Activated CD4-positive, alpha-beta T cell treated with anti-CD3 and anti-CD28 coated beads for 36 hours (primary cell): ENCODE measurements at regions not wholly inside any gene's neighbourhood (a gene's known extent, or its start where the extent isn't known, plus 50 kb on each side); places are given as distances from the start of the nearest gene placed in this dataset.
"Not testable (repeated sequence)": the region's sequence is repeated elsewhere in the genome, so short reads cannot be mapped to it uniquely, and the experiment has no call there.

Source experiments
- ATAC-seq: fragments of 200-7000 bp; cut with Tn5 transposase; one replicate; pipeline ENCODE4 v1.10.0; 2021; ENCODE audit warnings: mild to moderate bottlenecking, moderate library complexity
- CTCF ChIA-PET: fragments of 350-600 bp; sonication (Branson Sonifier 250); formaldehyde crosslinking; loops from one replicate; lab custom pipeline; 2021; ENCODE audit warnings: antibody characterized with exemption; lab: Charles Lee
- POLR2A ChIA-PET: fragments of 350-600 bp; sonication (Branson Sonifier 250); formaldehyde crosslinking; loops from one replicate; lab custom pipeline; 2021; ENCODE audit warnings: antibody characterized with exemption, inconsistent platforms; lab: Charles Lee
- DNase-seq: peaks from one replicate; pipeline ENCODE4 v3.0.0-alpha.2; 2020
- H3K27ac Mint-ChIP-seq: one replicate; pipeline ENCODE4 v1.8.0; 2021; ENCODE audit warnings: mixed read lengths
- H3K27me3 Mint-ChIP-seq: one replicate; pipeline ENCODE4 v1.8.0; 2021; ENCODE audit warnings: mixed read lengths
- H3K36me3 Mint-ChIP-seq: one replicate; pipeline ENCODE4 v1.8.0; 2021; ENCODE audit warnings: low read depth, mixed read lengths
- H3K4me1 Mint-ChIP-seq: one replicate; pipeline ENCODE4 v1.8.0; 2021; ENCODE audit warnings: mixed read lengths
- H3K4me3 Mint-ChIP-seq: one replicate; pipeline ENCODE4 v1.8.0; 2021; ENCODE audit warnings: mild to moderate bottlenecking, moderate library complexity, mixed read lengths
- H3K9me3 Mint-ChIP-seq: one replicate; pipeline ENCODE4 v1.8.0; 2021; ENCODE audit warnings: low read depth, mixed read lengths
- intact Hi-C, 2 experiments: fragments of 100-400 bp; cut with DNase I in 1 of 2; cut with micrococcal nuclease in 1 of 2; formaldehyde crosslinking; loops; one replicate each; pipeline versions ENCODE4 v1.14.2 to v1.15.1; 2022 to 2024; cut with DNase I, micrococcal nuclease

DNA sequence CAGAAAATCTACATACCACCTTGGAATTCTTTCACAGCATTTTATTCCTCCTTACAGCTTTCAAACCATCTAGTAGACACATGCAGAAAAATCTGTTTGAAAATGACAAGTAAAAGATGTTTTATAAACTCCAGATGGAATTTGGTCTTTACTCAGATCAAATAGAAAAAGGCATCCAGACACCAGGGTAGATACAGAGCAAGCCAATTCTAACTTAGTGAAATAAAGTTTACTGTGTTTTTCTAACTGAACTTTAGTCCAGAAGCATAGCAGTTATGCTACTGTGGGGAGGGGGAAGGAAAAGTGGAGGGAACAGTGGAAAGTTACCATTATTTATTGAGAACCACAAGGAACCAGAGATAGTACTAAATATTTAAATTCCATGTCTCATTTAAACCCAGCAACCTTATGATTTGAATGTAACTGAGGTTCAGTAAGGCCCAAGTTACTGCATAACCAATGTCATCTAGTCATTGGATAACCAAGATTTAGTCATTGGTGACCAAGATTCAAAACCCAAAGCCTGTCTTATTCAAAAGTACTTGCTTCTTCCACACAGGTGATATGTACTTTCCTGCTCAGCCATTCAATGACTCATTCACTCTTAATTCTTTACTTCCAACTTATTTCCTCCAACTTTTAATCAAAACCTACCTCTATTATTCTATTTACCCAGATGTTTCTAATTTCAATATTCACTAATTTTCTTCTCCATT lies 57.7 kb downstream of the RAD51AP2 start:
- Mint-ChIP-seq H3K9me3 (peaks cover 8% of the 10 kb centered on the region), H3K27me3 (no peaks in the 10 kb centered on the region), H3K4me3 (no peak overlapping the region), H3K36me3 (no peaks in the 10 kb centered on the region), H3K27ac (no peak overlapping the region), H3K4me1 (no peaks in the 10 kb centered on the region)
- DNase-seq (no peak), ATAC-seq (no peak)
- intact Hi-C loops, result no loop called here
- CTCF ChIA-PET, result no interaction called here
- POLR2A ChIA-PET, result no interaction called here

- DNase-seq, result no peak
- Mint-ChIP-seq H3K27ac (no peak overlapping the region), H3K9me3 (peaks cover 8% of the 10 kb centered on the region), H3K4me1 (no peaks in the 10 kb centered on the region), H3K36me3 (no peaks in the 10 kb centered on the region), H3K4me3 (no peak overlapping the region), H3K27me3 (no peaks in the 10 kb centered on the region)
- POLR2A ChIA-PET, result no interaction called here
- ATAC-seq, result no peak
- intact Hi-C loops, result no loop called here
- CTCF ChIA-PET, result no interaction called here
Observed at GRCh38 chr2:17455343-17455742, 62.9 kb downstream of the RAD51AP2 start.

- H3K9me3 Mint-ChIP-seq, result peaks cover 22% of the 10 kb centered on the region
- H3K27ac Mint-ChIP-seq, intact Hi-C loops, POLR2A ChIA-PET, H3K27me3 Mint-ChIP-seq, H3K36me3 Mint-ChIP-seq, ATAC-seq, DNase-seq, H3K4me1 Mint-ChIP-seq, CTCF ChIA-PET, H3K4me3 Mint-ChIP-seq: not testable (repeated sequence)
Observed at GRCh38 chr2:17446191-17446590, 72.0 kb downstream of the RAD51AP2 start.

DNA sequence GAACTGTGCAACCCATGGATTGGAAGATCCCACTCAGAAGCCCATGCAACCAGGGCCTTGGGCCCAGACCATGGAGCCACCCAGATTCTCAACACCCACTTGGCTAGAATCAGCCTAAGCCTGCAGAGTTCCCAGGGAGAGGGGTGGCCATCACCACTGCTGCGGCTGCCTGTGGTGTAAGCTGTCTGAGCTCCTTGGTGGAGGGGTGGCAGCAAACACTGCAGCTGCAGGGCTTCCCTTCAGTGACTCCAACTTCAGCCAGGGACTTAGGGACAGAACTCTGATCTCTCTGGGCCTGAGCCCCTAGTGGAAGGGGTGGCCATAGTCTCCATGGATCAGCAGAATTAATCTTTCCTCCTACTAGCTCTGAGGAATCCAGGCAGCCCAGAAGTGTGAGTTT lies 72.5 kb downstream of the RAD51AP2 start:
- CTCF ChIA-PET, result no interaction called here
- Mint-ChIP-seq H3K27ac (no peak overlapping the region), H3K27me3 (no peaks in the 10 kb centered on the region), H3K4me3 (no peak overlapping the region), H3K36me3 (no peaks in the 10 kb centered on the region), H3K4me1 (no peaks in the 10 kb centered on the region), H3K9me3 (peaks cover 22% of the 10 kb centered on the region)
- intact Hi-C loops, result no loop called here
- POLR2A ChIA-PET, result no interaction called here
- ATAC-seq, result no peak
- DNase-seq, result no peak

DNA sequence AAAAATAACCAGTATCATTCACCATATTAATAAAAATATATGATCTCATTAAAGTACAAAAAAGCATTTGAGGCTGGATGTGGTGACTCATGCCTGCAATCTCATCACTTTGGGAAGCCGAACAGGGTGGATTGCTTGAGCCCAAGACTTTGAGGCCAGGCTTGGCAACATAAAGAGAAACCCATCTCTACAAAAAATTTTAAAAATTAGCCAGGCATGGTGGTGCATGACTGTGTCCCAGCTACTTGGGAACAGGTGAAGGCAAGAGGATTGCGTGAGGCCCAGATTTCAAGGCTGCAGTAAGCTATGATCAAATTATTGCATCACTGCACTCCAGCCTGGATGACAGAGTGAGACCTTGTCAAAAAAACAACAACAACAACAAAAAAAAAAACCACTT lies 75.9 kb downstream of the RAD51AP2 start:
- no peaks in the 10 kb centered on the region for H3K4me1 Mint-ChIP-seq
- peaks cover 12% of the 10 kb centered on the region for H3K9me3 Mint-ChIP-seq
- DNase-seq (no peak), ATAC-seq (no peak)
- H3K4me3 Mint-ChIP-seq, result no peak overlapping the region
- no peak overlapping the region for H3K27ac Mint-ChIP-seq
- intact Hi-C loops, result no loop called here
- H3K27me3 Mint-ChIP-seq, result no peaks in the 10 kb centered on the region
- no peaks in the 10 kb centered on the region for H3K36me3 Mint-ChIP-seq
- POLR2A ChIA-PET, result no interaction called here
- CTCF ChIA-PET, result no interaction called here

- Mint-ChIP-seq H3K36me3 (no peaks in the 10 kb centered on the region), H3K4me3 (no peak overlapping the region), H3K4me1 (no peaks in the 10 kb centered on the region), H3K9me3 (peaks cover 12% of the 10 kb centered on the region), H3K27ac (no peak overlapping the region), H3K27me3 (no peaks in the 10 kb centered on the region)
- no peak for ATAC-seq
- ChIA-PET CTCF (no interaction called here), POLR2A (no interaction called here)
- DNase-seq, result no peak
- intact Hi-C loops, result no loop called here
Observed at GRCh38 chr2:17441790-17442189, 76.5 kb downstream of the RAD51AP2 start.

GRCh38 chr2:17441055-17441771 lies 77.0 kb downstream of the RAD51AP2 start:
- ATAC-seq, result no peak
- no peaks in the 10 kb centered on the region for H3K4me1 Mint-ChIP-seq
- no peak overlapping the region for H3K4me3 Mint-ChIP-seq
- H3K27ac Mint-ChIP-seq, result no peak overlapping the region
- ChIA-PET CTCF (no interaction called here), POLR2A (no interaction called here)
- peaks cover 8% of the 10 kb centered on the region for H3K9me3 Mint-ChIP-seq
- no peaks in the 10 kb centered on the region for H3K27me3 Mint-ChIP-seq
- no peak for DNase-seq
- intact Hi-C loops, result no loop called here
- no peaks in the 10 kb centered on the region for H3K36me3 Mint-ChIP-seq

- CTCF ChIA-PET, result no interaction called here
- intact Hi-C loops, result no loop called here
- Mint-ChIP-seq H3K4me1 (no peaks in the 10 kb centered on the region), H3K27me3 (no peaks in the 10 kb centered on the region), H3K9me3 (no peaks in the 10 kb centered on the region), H3K36me3 (no peaks in the 10 kb centered on the region), H3K27ac (no peak overlapping the region), H3K4me3 (no peak overlapping the region)
- no peak for ATAC-seq
- POLR2A ChIA-PET, result no interaction called here
- no peak for DNase-seq
Observed at GRCh38 chr2:17430326-17430725, 87.9 kb downstream of the RAD51AP2 start.

- intact Hi-C loops, result no loop called here
- Mint-ChIP-seq H3K4me1 (no peaks in the 10 kb centered on the region), H3K27me3 (no peaks in the 10 kb centered on the region), H3K4me3 (no peak overlapping the region), H3K36me3 (no peaks in the 10 kb centered on the region), H3K9me3 (no peaks in the 10 kb centered on the region), H3K27ac (no peak overlapping the region)
- ChIA-PET POLR2A (no interaction called here), CTCF (no interaction called here)
- ATAC-seq (no peak), DNase-seq (no peak)
Observed at GRCh38 chr2:17429130-17429529, 89.1 kb downstream of the RAD51AP2 start.

DNA sequence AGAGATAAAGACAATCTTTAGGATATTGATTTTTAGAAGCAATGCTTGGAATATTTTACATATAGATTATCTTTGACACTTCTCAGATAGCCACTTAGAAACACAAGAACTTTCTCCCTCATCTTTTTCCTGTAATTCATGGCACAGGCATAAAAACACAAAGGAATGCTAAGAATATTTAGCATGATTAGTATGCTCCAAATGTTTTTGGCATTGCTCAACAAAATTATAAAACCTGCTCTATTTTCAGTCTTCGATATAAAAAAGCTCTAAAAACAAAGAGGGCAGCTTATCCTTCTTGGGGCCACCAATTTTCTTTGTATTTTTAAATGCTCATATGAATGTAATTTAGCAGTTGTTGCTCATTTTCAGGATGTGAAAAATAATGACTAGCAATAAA lies 90.8 kb downstream of the RAD51AP2 start:
- H3K4me3 Mint-ChIP-seq, result no peak overlapping the region
- POLR2A ChIA-PET, result no interaction called here
- H3K9me3 Mint-ChIP-seq, result no peaks in the 10 kb centered on the region
- no peaks in the 10 kb centered on the region for H3K36me3 Mint-ChIP-seq
- CTCF ChIA-PET, result no interaction called here
- intact Hi-C loops, result no loop called here
- ATAC-seq, result no peak
- H3K27me3 Mint-ChIP-seq, result no peaks in the 10 kb centered on the region
- DNase-seq, result no peak
- no peaks in the 10 kb centered on the region for H3K4me1 Mint-ChIP-seq
- no peak overlapping the region for H3K27ac Mint-ChIP-seq

GRCh38 chr2:17426743-17427142 lies 91.5 kb downstream of the RAD51AP2 start:
- ATAC-seq (no peak), DNase-seq (no peak)
- ChIA-PET CTCF (no interaction called here), POLR2A (no interaction called here)
- Mint-ChIP-seq H3K4me1 (no peaks in the 10 kb centered on the region), H3K9me3 (no peaks in the 10 kb centered on the region), H3K4me3 (no peak overlapping the region), H3K27ac (no peak overlapping the region), H3K27me3 (no peaks in the 10 kb centered on the region), H3K36me3 (no peaks in the 10 kb centered on the region)
- intact Hi-C loops, result no loop called here

DNA sequence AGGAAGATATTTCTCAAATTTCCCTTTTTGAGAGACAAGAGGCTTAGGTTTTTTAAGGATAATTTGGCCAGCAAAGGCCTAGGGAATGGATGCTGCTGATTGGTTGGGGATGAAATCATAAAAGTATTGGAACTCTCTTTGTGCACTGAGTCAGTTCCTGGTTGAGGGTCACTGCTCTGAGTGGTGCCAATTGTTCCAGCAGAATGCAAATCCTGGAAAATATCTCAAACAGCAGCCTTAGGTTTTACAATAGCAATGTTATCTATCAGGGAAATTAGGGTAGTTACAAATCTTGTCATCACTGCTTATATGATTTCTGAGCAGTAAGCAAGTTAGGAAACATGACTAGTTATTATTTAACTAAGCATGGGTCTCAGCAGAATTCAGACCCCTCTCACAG lies 96.2 kb downstream of the RAD51AP2 start:
- DNase-seq (no peak), ATAC-seq (no peak)
- no peak overlapping the region for H3K4me3 Mint-ChIP-seq
- H3K4me1 Mint-ChIP-seq, result no peaks in the 10 kb centered on the region
- ChIA-PET POLR2A (no interaction called here), CTCF (no interaction called here)
- intact Hi-C loops, result no loop called here
- H3K27ac Mint-ChIP-seq, result no peak overlapping the region
- no peaks in the 10 kb centered on the region for H3K27me3 Mint-ChIP-seq
- no peaks in the 10 kb centered on the region for H3K9me3 Mint-ChIP-seq
- H3K36me3 Mint-ChIP-seq, result no peaks in the 10 kb centered on the region
